Keratinocyte (primary cell): ENCODE measurements at regions not wholly inside any gene's neighbourhood (a gene's known extent, or its start where the extent isn't known, plus 50 kb on each side); places are given as distances from the start of the nearest gene placed in this dataset.

Experiments
- DNase-seq: peaks from one replicate; pipeline ENCODE4 v3.0.0-alpha.2; 2011; ENCODE audit warnings: low read depth, missing footprints, low spot score
- FAIRE-seq: peaks from 2 replicates; lab custom pipeline; 2011; peaks lifted over from hg19 to GRCh38; lab: Jason Lieb, UNC
- H2AFZ ChIP-seq: 2 replicates; pipeline ENCODE4 v1.6.0; 2012; ENCODE audit warnings: low read length, control low read depth, inconsistent platforms; ENCODE audit not compliant: control insufficient read depth
- H3K27ac ChIP-seq: 2 replicates; pipeline ENCODE4 v1.5.1; 2011; ENCODE audit warnings: low read length; ENCODE audit not compliant: control insufficient read depth, insufficient read depth
- H3K27me3 ChIP-seq: 3 replicates; pipeline ENCODE4 v1.6.0; 2011; ENCODE audit warnings: low read length; ENCODE audit not compliant: control insufficient read depth, insufficient read depth; ENCODE audit errors: extremely low read depth
- H3K36me3 ChIP-seq, 2 experiments: 2 replicates in 1 of 2; 3 replicates in 1 of 2; pipeline ENCODE4 v1.5.1; 2011; ENCODE audit warnings: low read length in 2 of 2, mild to moderate bottlenecking in 1 of 2; ENCODE audit not compliant: control insufficient read depth in 2 of 2, insufficient read depth in 2 of 2; ENCODE audit errors: extremely low read depth in 1 of 2
- H3K4me1 ChIP-seq: 3 replicates; pipeline ENCODE4 v1.5.1; 2011; ENCODE audit warnings: low read length; ENCODE audit not compliant: control insufficient read depth, insufficient read depth; ENCODE audit errors: extremely low read depth
- H3K4me2 ChIP-seq: 3 replicates; pipeline ENCODE4 v1.6.0; 2011; ENCODE audit warnings: low read depth, low read length; ENCODE audit not compliant: control insufficient read depth, insufficient read depth; ENCODE audit errors: extremely low read depth
- H3K4me3 ChIP-seq, 3 experiments: fragments of 200-600 bp in 1 of 3; sonication (generic) in 1 of 3; 2 replicates in 2 of 3; 3 replicates in 1 of 3; pipeline ENCODE4 v1.5.1; 2011 to 2016; ENCODE audit warnings: low read length in 3 of 3, mild to moderate bottlenecking in 3 of 3, control low read depth in 2 of 3, inconsistent platforms in 1 of 3, low read depth in 1 of 3, mixed read lengths in 1 of 3, mixed run types in 1 of 3, moderate library complexity in 1 of 3; ENCODE audit not compliant: control insufficient read depth in 2 of 3, insufficient read depth in 2 of 3; ENCODE audit errors: extremely low read depth in 1 of 3
- H3K79me2 ChIP-seq: 2 replicates; pipeline ENCODE4 v1.6.0; 2012; ENCODE audit warnings: low read length; ENCODE audit not compliant: control insufficient read depth, insufficient read depth
- H3K9ac ChIP-seq: 3 replicates; pipeline ENCODE4 v1.6.0; 2011; ENCODE audit warnings: low read length; ENCODE audit not compliant: control insufficient read depth, insufficient read depth; ENCODE audit errors: extremely low read depth
- H3K9me1 ChIP-seq: 3 replicates; pipeline ENCODE4 v1.6.0; 2011; ENCODE audit warnings: low read length; ENCODE audit not compliant: control insufficient read depth, insufficient read depth; ENCODE audit errors: extremely low read depth
- H3K9me3 ChIP-seq: 2 replicates; pipeline ENCODE4 v1.5.1; 2012; ENCODE audit warnings: low read depth, low read length; ENCODE audit not compliant: control insufficient read depth
- H4K20me1 ChIP-seq: 3 replicates; pipeline ENCODE4 v1.6.0; 2011; ENCODE audit warnings: low read length; ENCODE audit not compliant: control insufficient read depth, insufficient read depth; ENCODE audit errors: extremely low read depth
- EZH2 ChIP-seq: IDR thresholded peaks from one replicate; pipeline ENCODE4 v1.6.1; 2012; ENCODE audit warnings: inconsistent platforms, mild to moderate bottlenecking, low read length, moderate library complexity
- dilution Hi-C: fragments of 300-500 bp; cut with MboI; formaldehyde crosslinking; loops from one replicate; pipeline ENCODE4 v1.7.0; 2020; ENCODE audit warnings: low sequenced_read_pairs; ENCODE audit not compliant: extremely low pct_ligation_motif_present
- TF ChIP-seq, protein P1 (sequence below), 3 experiments: IDR thresholded peaks in 1 of 3; conservative IDR thresholded peaks in 1 of 3; optimal IDR thresholded peaks in 1 of 3; 2 replicates in 2 of 3; 3 replicates in 1 of 3; pipeline versions ENCODE3 to v1.5.1; 2011; ENCODE audit warnings: low read length in 3 of 3, mild to moderate bottlenecking in 3 of 3, moderate library complexity in 2 of 3, control low read depth in 1 of 3, inconsistent platforms in 1 of 3; ENCODE audit not compliant: insufficient read depth in 2 of 3; ENCODE audit errors: extremely low read depth in 1 of 3

DNA sequence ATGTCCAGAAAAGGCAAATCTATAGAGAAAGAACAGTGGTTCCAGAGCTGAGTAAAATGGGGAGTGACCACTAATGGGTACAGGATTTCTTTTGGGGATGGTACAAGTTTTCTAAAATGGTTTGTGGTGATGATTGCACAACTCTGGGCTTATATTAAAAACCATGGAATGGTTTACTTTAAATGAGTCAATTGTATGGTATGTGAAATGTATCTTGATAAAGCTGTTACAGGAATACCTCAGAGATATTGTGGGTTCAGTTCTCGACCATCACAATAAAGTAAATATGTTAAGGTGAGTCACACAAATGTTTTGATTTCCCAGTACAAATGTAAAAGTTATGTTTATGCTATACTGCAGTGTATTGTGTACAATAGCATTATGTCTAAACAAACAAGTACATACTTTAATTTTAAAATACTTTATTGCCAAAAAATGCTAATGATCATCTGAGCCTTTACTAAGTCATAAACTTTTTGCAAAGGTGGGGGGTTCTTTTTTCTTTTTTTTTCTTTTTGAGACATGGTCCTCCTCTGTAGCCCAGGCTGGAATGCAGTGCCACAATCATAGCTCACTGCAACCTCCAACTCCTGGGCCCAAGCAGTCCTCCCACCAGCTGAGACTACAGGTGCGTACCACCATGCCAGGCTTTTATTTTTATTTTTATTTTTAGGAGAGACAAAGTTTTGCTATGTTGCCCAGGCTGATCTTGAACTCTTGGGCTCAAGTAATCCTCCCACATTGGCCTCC, 65.9 kb downstream of the SHOC1 start:
- peaks cover 9% of the 10 kb centered on the region for H3K9me3 ChIP-seq

DNA sequence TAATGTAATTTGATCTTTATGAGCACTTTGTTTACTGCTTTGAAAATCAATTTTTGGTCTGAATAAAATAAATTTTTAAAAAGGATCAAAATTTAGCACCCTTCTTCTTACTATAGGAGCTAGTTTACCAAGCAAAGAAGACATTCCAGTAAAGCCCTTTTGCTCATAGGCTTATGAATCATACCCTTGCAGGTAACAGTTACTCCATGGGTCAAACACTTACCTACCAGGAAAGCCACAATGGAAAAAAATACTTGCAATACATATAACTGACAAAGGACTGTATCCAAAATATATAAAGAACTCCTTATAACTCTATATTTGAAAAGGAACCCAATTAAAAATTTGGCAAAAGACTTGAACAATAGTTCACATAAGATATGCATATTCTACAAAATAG, 66.6 kb downstream of the SHOC1 start:
- dilution Hi-C loops, result no loop called here
- Histone ChIP-seq H3K27me3 (no peaks in the 10 kb centered on the region), H3K36me3 (no peaks in the 10 kb centered on the region), H4K20me1 (no peaks in the 10 kb centered on the region), H3K79me2 (no peaks in the 10 kb centered on the region), H3K9ac (no peak overlapping the region), H3K27ac (peak overlapping the region; percentile 55), H3K9me1 (no peaks in the 10 kb centered on the region), H3K4me2 (peak overlapping the region; percentile 49), H3K9me3 (peaks cover 9% of the 10 kb centered on the region), H3K4me3 (peak overlapping the region in 1 of 3 experiments; percentile 29), H3K4me1 (peaks cover 20% of the 10 kb centered on the region), H2AFZ (no peak overlapping the region)
- DNase-seq, result peak; percentile 59
- TF ChIP-seq, protein P1, sequence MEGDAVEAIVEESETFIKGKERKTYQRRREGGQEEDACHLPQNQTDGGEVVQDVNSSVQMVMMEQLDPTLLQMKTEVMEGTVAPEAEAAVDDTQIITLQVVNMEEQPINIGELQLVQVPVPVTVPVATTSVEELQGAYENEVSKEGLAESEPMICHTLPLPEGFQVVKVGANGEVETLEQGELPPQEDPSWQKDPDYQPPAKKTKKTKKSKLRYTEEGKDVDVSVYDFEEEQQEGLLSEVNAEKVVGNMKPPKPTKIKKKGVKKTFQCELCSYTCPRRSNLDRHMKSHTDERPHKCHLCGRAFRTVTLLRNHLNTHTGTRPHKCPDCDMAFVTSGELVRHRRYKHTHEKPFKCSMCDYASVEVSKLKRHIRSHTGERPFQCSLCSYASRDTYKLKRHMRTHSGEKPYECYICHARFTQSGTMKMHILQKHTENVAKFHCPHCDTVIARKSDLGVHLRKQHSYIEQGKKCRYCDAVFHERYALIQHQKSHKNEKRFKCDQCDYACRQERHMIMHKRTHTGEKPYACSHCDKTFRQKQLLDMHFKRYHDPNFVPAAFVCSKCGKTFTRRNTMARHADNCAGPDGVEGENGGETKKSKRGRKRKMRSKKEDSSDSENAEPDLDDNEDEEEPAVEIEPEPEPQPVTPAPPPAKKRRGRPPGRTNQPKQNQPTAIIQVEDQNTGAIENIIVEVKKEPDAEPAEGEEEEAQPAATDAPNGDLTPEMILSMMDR (optimal IDR thresholded peaks at IDR 0.05 in 1 of 3, IDR thresholded peaks at IDR 0.05 in 1 of 3, conservative IDR thresholded peaks at IDR 0.05 in 1 of 3; ENCODE audit: extremely low read depth in 1 of 3, insufficient read depth in 2 of 3, low read length in 3 of 3), result no peak
- no peak for TF ChIP-seq EZH2
- FAIRE-seq, result peak; percentile 76

More for the DNA sequence above, 65.9 kb downstream of the SHOC1 start:
- H3K27ac ChIP-seq, result peak overlapping the region; percentile 55
- peak overlapping the region; percentile 42 for H3K4me2 ChIP-seq
- no peak overlapping the region for H2AFZ ChIP-seq
- no peaks in the 10 kb centered on the region for H3K27me3 ChIP-seq
- H3K36me3 ChIP-seq, result no peaks in the 10 kb centered on the region
- H3K9ac ChIP-seq, result no peak overlapping the region
- H3K79me2 ChIP-seq, result no peaks in the 10 kb centered on the region
- TF ChIP-seq, protein P1 (optimal IDR thresholded peaks at IDR 0.05 in 1 of 3, IDR thresholded peaks at IDR 0.05 in 1 of 3, conservative IDR thresholded peaks at IDR 0.05 in 1 of 3; ENCODE audit: extremely low read depth in 1 of 3, insufficient read depth in 2 of 3, low read length in 3 of 3), result no peak
- no peak for TF ChIP-seq EZH2
- DNase-seq, result peak; percentile 84
- H3K9me1 ChIP-seq, result no peaks in the 10 kb centered on the region
- FAIRE-seq, result peak; percentile 62
- no peaks in the 10 kb centered on the region for H4K20me1 ChIP-seq
- H3K4me3 ChIP-seq, result peak overlapping the region in 1 of 3 experiments; percentile 24
- dilution Hi-C loops, result no loop called here
- H3K4me1 ChIP-seq, result peaks cover 20% of the 10 kb centered on the region
